ENCODE measurements at regions not wholly inside any gene's neighbourhood (a gene's known extent, or its start where the extent isn't known, plus 50 kb on each side); places are given as distances from the start of the nearest gene placed in this dataset.

DNA sequence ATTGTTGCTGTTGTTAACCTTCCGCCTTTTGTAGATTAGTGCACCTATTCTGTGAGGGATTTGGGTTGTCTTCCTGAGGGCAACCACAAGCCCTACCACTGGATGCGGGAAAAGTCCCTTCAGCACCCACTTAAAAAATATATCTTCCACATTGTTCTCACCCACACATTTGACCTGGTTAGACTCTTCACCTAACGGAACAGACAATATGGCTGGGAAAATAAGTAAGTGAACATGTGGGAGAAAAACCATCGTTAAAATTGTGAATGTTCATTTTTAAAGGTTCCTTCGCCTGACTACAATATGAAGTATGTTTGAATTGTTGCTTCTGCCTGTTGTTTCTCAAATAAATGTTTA is 72.0 kb upstream of the MPEG1 start:
- TF ChIP-seq, protein P1, sequence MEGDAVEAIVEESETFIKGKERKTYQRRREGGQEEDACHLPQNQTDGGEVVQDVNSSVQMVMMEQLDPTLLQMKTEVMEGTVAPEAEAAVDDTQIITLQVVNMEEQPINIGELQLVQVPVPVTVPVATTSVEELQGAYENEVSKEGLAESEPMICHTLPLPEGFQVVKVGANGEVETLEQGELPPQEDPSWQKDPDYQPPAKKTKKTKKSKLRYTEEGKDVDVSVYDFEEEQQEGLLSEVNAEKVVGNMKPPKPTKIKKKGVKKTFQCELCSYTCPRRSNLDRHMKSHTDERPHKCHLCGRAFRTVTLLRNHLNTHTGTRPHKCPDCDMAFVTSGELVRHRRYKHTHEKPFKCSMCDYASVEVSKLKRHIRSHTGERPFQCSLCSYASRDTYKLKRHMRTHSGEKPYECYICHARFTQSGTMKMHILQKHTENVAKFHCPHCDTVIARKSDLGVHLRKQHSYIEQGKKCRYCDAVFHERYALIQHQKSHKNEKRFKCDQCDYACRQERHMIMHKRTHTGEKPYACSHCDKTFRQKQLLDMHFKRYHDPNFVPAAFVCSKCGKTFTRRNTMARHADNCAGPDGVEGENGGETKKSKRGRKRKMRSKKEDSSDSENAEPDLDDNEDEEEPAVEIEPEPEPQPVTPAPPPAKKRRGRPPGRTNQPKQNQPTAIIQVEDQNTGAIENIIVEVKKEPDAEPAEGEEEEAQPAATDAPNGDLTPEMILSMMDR (IDR thresholded peaks at IDR 0.05): peak in 1 of 5 experiments; percentile 6
- no peak for TF ChIP-seq POLR2A (IDR thresholded peaks at IDR 0.05)

All from tibial nerve (tissue), 3 donors.